ENCODE measurements at regions not wholly inside any gene's neighbourhood (a gene's known extent, or its start where the extent isn't known, plus 50 kb on each side); places are given as distances from the start of the nearest gene placed in this dataset.

- intact Hi-C loops (cut with DNase I) = no loop called here
- no peak for DNase-seq
- Histone ChIP-seq H3K9me3 (no peaks in the 10 kb centered on the region), H3K9ac (ENCODE audit: low read depth in 2 of 2, low read length in 2 of 2) (no peak overlapping the region), H3K4me1 (no peaks in the 10 kb centered on the region), H3K27ac (no peak overlapping the region), H3K36me3 (no peaks in the 10 kb centered on the region), H3K4me3 (no peak overlapping the region), H3K27me3 (no peaks in the 10 kb centered on the region)
- no peak for TF ChIP-seq CTCF (IDR thresholded peaks at IDR 0.05)
Observed at GRCh38 chr13:74910415-74910814, 571.6 kb downstream of the TBC1D4 start.

GRCh38 chr13:74907788-74908187 lies 574.2 kb downstream of the TBC1D4 start:
- TF ChIP-seq CTCF (IDR thresholded peaks at IDR 0.05) = no peak
- DNase-seq = no peak
- intact Hi-C loops (cut with DNase I) = no loop called here
- Histone ChIP-seq H3K27me3 (no peaks in the 10 kb centered on the region), H3K9ac (ENCODE audit: low read depth in 2 of 2, low read length in 2 of 2) (no peak overlapping the region), H3K36me3 (no peaks in the 10 kb centered on the region), H3K4me3 (no peak overlapping the region), H3K9me3 (no peaks in the 10 kb centered on the region), H3K27ac (no peak overlapping the region), H3K4me1 (no peaks in the 10 kb centered on the region)

- H3K36me3 ChIP-seq = no peaks in the 10 kb centered on the region
Observed at GRCh38 chr13:74904556-74904955, 577.4 kb downstream of the TBC1D4 start.

GRCh38 chr13:74895042-74895796 lies 586.8 kb downstream of the TBC1D4 start:
- intact Hi-C loops (cut with DNase I) = no loop called here
- H3K9ac ChIP-seq (ENCODE audit: low read depth in 2 of 2, low read length in 2 of 2) = no peak overlapping the region
- H3K36me3 ChIP-seq = no peaks in the 10 kb centered on the region
- no peak for TF ChIP-seq CTCF (IDR thresholded peaks at IDR 0.05)
- H3K9me3 ChIP-seq = no peaks in the 10 kb centered on the region
- H3K4me1 ChIP-seq = no peaks in the 10 kb centered on the region
- no peak overlapping the region for H3K27ac ChIP-seq
- no peaks in the 10 kb centered on the region for H3K27me3 ChIP-seq
- no peak overlapping the region for H3K4me3 ChIP-seq
- DNase-seq = no peak

More at GRCh38 chr13:74904556-74904955, 577.4 kb downstream of the TBC1D4 start:
- no peaks in the 10 kb centered on the region for H3K9me3 ChIP-seq
- no peak overlapping the region for H3K4me3 ChIP-seq
- H3K4me1 ChIP-seq = no peaks in the 10 kb centered on the region
- H3K27ac ChIP-seq = no peak overlapping the region
- no peak for TF ChIP-seq CTCF (IDR thresholded peaks at IDR 0.05)
- no peak for DNase-seq
- H3K27me3 ChIP-seq = no peaks in the 10 kb centered on the region
- intact Hi-C loops (cut with DNase I) = no loop called here
- no peak overlapping the region for H3K9ac ChIP-seq (ENCODE audit: low read depth in 2 of 2, low read length in 2 of 2)

- H3K27ac ChIP-seq = no peak overlapping the region
- intact Hi-C loops (cut with DNase I) = no loop called here
- no peak overlapping the region for H3K9ac ChIP-seq (ENCODE audit: low read depth in 2 of 2, low read length in 2 of 2)
- H3K9me3 ChIP-seq = no peaks in the 10 kb centered on the region
- H3K36me3 ChIP-seq = no peaks in the 10 kb centered on the region
- no peaks in the 10 kb centered on the region for H3K4me1 ChIP-seq
- H3K4me3 ChIP-seq = no peak overlapping the region
- no peak for TF ChIP-seq CTCF (IDR thresholded peaks at IDR 0.05)
- DNase-seq = no peak
- H3K27me3 ChIP-seq = no peaks in the 10 kb centered on the region
Observed at GRCh38 chr13:74892096-74892495, 589.9 kb downstream of the TBC1D4 start.

All from colonic mucosa (tissue), 4 donors.